ENCODE measurements at regions not wholly inside any gene's neighbourhood (a gene's known extent, or its start where the extent isn't known, plus 50 kb on each side); places are given as distances from the start of the nearest gene placed in this dataset.
"Not testable (repeated sequence)": the region's sequence is repeated elsewhere in the genome, so short reads cannot be mapped to it uniquely, and the experiment has no call there.

- not testable (repeated sequence) for DNase-seq
These were observed 53.4 kb upstream of the MED14 start for GRCh38 chrX:40788698-40789097.

GRCh38 chrX:40792433-40792832 is 57.1 kb upstream of the MED14 start:
- no peak for DNase-seq

DNA sequence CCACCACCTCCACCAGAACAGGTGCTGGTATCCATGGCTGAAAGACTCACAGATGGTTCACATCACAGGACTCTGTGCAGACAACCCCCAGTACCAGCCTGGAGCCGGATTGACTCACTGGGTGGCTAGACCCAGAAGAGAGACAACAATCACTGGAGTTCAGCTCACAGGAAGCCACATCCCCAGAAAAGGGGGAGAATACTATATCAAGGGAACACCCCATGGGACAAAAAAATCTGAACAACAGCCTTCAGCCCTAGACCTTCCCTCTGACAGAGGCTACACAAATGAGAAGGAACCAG is 59.4 kb upstream of the MED14 start:
- DNase-seq: not testable (repeated sequence)

DNA sequence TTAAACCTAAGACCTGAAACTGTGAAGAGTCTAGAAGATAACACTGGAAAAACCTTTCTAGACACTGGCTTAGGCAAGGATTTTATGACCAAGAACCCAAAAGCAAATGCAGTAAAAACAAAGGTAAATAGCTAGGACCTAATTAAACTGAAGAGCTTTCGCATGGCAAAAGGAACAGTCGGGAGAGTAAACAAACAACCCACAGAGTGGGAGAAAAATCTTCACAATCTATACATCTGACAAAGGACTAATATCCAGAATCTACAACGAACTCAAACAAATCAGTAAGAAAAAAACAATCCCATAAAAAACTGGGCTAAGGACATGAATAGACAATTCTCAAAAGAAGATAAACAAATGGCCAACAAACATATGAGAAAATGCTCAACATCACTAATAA is 64.4 kb upstream of the MED14 start:
- DNase-seq: not testable (repeated sequence)

DNA sequence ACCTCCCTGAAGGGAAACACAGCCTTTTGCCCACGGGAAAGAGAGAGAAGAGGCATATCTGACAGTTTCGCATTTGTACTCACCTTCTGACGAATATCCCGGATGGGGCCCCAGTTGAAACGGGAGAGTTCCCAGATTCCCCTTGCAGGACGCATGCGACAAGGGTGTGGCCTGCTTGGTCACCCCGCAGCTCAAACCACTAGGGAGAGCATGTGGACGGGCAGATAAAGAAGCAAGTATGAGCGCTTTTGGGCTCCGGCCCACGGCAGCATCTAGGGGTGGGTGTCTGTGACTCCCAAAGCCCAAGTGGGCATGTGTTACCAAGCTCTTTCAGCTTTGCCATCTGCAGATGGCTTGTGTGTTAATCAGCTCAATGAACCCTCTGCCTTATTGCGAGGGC is 70.1 kb upstream of the MED14 start:
- DNase-seq: no peak

DNA sequence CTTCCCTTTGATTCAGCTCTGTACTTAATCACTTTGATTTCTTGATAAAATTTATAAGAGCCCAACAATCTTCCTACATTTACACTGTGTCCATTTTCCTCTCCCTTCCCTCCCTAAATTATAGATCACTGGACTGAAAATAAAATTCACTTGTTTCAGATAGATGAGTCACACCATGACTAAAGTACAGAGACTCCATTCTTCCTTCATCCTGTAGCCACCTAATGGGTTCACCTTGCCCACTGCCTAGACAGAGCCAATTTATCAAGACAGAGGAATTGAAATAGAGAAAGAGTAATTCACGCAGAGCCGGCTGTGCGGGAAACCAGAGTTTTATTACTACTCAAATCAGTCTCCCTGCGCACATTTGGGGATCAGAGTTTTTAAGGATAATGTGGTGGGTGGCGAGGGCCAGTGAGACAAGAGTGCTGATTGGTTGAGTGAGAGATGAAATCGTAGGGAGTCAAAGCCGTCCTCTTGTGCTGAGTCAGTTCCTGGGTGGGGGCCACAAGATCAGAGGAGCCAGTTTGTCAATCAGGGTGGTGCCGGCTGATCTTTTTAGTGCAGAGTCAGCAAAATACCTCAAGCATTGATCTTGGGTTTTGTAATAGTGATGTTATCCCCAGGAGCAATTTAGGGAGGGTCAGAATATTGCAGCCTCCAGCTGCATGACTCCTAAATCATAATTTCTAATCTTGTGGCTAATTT is 71.3 kb upstream of the MED14 start:
- DNase-seq: no peak

DNA sequence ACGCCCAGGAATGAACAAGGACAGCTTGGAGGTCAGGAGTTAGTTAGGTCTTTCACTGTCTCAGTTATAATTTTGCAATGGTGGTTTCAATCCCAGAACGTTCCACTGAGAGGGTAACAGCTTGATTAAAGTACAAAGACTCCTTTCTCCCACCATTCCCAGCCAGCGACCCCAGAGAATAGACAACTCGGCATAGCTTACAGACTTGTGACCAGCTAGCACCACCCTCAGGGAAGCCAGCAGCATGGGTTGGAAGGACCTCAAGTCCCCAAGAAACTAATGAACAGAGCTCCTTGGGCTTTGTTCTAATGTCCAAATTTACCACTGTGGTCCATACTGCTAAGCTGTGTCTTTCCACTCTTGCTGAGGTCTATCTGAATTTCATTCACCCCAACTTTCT is 72.0 kb upstream of the MED14 start:
- DNase-seq: no peak

GRCh38 chrX:40808203-40808602 is 72.9 kb upstream of the MED14 start:
- no peak for DNase-seq

GRCh38 chrX:40809210-40809609 is 73.9 kb upstream of the MED14 start:
- no peak for DNase-seq

DNA sequence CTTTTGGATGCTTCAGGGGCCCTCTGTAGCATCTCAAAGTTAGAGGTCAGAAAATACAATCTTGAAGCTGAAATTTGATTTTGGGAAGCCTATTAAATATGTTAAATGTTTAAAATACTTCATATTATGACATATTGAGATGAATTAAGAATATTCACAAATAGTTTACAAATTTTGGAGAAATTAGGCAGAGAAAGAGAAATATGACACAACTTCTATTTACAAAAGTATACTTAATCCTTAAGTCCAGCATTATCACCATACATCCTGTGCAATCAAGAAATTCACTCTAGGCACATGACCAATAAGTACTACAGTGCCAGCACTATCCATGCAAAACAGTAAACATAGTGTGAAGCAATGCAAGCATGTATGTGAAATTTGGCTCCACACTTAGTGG is 79.7 kb upstream of the MED14 start:
- not testable (repeated sequence) for DNase-seq

DNA sequence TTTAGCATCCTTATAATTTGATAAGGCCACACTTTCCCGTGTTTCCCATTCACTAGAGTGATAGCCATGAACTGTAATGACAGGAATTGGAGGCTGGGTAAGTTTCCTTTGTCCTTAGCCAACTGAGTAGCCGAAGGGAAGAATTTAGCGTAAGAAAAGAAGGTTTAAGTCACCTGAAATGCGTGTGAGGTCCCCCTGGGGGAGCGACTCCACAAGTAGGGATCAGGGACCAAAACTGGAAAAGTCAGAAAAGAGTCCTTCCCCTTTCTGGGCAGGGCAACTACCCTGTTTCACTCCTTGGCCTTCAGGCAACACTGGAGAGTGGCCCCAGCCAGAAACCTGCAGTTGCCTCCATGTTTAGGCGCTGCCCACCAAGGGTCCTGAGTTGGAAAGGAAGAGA is 81.6 kb upstream of the MED14 start:
- no peak for DNase-seq

DNA sequence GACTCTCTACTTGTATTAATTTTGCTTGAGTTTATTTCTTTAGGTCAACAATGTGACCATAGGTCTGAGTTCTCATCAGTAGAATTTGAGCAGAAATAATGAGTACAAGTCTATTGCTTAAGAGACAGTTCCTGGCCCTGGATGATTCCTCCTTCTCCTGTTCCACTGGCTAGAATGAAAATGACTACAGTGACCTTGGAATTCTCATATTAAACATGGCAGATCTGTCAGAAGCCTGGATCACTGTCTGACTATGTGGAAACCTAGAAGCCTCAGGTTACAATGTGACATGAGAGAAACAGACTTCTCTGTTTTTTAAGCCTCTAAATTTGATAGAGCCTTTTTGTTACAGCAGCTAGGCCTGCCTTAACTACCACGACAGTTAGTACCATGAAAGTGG is 82.9 kb upstream of the MED14 start:
- DNase-seq: no peak

GRCh38 chrX:40821780-40822179 is 86.4 kb upstream of the MED14 start:
- DNase-seq: no peak

- DNase-seq: no peak
These were observed 92.0 kb upstream of the MED14 start for GRCh38 chrX:40827331-40827730.

DNA sequence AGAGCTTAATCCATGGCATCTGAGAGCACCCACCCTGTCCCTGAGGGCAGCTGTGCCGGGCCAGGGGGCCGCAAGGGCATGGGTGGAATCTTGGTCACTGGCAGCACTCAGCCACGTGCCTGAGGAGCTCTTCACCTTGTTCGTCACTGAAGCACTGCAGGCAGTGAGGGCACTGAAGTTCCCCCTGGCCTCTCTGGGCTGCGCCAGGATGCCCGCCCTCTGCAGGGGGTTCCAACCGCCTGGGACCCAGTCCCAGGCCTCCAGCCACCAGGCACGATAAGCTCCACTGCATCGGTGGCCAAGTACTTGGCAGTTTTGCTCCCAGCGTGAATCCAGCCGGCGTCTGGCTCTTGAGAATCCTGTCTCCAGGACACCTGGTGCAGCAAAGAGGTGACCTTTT is 96.4 kb upstream of the MED14 start:
- DNase-seq: no peak

- no peak for DNase-seq
These were observed 97.4 kb upstream of the MED14 start for GRCh38 chrX:40832723-40833122.

DNA sequence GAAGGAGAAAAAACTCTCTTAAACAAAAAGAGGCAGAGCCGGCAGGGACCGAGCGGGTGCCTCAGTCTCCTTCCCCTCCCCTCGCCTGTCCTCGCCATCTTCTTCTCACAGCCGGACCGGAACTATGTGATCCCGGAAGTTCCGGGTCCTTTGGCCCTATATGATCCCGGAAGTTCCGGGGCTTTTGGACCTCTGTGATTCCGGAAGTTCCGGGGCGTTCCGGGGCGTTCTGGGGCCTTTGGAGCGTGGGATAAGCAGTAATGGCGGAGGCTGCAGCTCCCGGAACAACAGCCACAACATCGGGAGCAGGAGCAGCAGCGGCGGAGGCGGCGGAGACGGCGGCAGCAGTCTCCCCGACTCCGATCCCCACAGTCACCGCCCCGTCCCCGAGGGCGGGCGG is 98.9 kb upstream of the MED14 start:
- DNase-seq: no peak

- DNase-seq: no peak
These were observed 100.2 kb upstream of the MED14 start for GRCh38 chrX:40835526-40835925.

- DNase-seq: no peak
These were observed 108.3 kb upstream of the MED14 start for GRCh38 chrX:40843643-40844042.

GRCh38 chrX:40844471-40844870 is 109.1 kb upstream of the MED14 start:
- no peak for DNase-seq

DNA sequence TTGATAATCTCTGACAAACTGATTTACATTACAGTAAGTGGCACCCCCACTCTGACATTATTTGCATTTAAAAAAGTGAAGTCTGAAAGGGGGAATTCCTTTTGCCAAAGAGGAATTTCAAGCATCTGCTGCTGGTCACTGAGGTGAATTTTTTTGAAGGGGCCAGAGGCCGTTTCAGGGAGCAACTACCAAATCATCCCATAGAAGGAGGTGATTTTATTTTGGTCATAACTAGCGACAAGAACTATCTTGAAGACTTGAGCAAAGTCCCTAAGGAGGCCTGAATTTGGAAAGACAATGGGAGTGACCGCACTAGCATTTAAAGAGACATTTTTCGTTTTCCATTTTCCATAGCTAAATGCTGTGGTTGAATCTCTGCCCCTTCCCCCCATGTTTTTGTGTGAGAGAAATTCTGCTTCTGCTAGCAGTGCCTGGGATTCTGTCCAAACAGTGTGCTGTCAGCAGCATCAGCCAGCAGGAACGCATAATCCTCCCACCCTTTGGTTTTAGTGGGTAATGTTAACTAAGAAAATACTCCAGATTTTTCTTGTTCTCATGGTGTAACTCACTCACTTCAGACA is 110.1 kb upstream of the MED14 start:
- DNase-seq: no peak

GRCh38 chrX:40849906-40850823 is 114.8 kb upstream of the MED14 start:
- DNase-seq: no peak

GRCh38 chrX:40852586-40852985 is 117.2 kb upstream of the MED14 start:
- DNase-seq: no peak
